DND-41 (cell line): ENCODE measurements at regions not wholly inside any gene's neighbourhood (a gene's known extent, or its start where the extent isn't known, plus 50 kb on each side); places are given as distances from the start of the nearest gene placed in this dataset.
"Not testable (repeated sequence)": the region's sequence is repeated elsewhere in the genome, so short reads cannot be mapped to it uniquely, and the experiment has no call there.

Experiments used
- CTCF ChIP-seq: IDR thresholded peaks from 2 replicates; pipeline ENCODE4 v1.5.1; 2012; ENCODE audit warnings: borderline replicate concordance, low read length, moderate library complexity, mild to moderate bottlenecking; ENCODE audit not compliant: poor library complexity, severe bottlenecking; ENCODE audit errors: extremely low read depth
- EZH2 ChIP-seq: IDR thresholded peaks from 3 replicates; pipeline ENCODE4 v1.6.1; 2012; ENCODE audit warnings: borderline replicate concordance, low read depth, mild to moderate bottlenecking, moderate library complexity, low read length, inconsistent platforms; ENCODE audit not compliant: severe bottlenecking

GRCh38 chr4:83943691-83944090 lies 407.8 kb downstream of the GPAT3 start:
- TF ChIP-seq CTCF, EZH2: not testable (repeated sequence)
